DOHH2 (cell line): ENCODE measurements at regions not wholly inside any gene's neighbourhood (a gene's known extent, or its start where the extent isn't known, plus 50 kb on each side); places are given as distances from the start of the nearest gene placed in this dataset.

ENCODE experiments used
- H3F3A ChIP-seq: fragments of 200-600 bp; sonication (generic), shearing (Covaris generic); 2 replicates; pipeline ENCODE4 v1.6.0; 2016; ENCODE audit warnings: antibody characterized with exemption, mild to moderate bottlenecking; ENCODE audit not compliant: control insufficient read depth, insufficient read depth
- H3K27ac ChIP-seq: fragments of 200-600 bp; sonication (generic); 2 replicates; pipeline ENCODE4 v1.5.1; 2014; ENCODE audit warnings: low read depth, mild to moderate bottlenecking, low read length, moderate library complexity
- H3K27me3 ChIP-seq: fragments of 200-600 bp; sonication (generic); 2 replicates; pipeline ENCODE4 v1.6.1; 2014; ENCODE audit warnings: mild to moderate bottlenecking, low read length, mixed read lengths; ENCODE audit not compliant: control insufficient read depth
- H3K36me3 ChIP-seq: fragments of 200-600 bp; sonication (generic); 2 replicates; pipeline ENCODE4 v1.6.1; 2014; ENCODE audit warnings: mild to moderate bottlenecking, low read length, moderate library complexity, mixed read lengths; ENCODE audit not compliant: control insufficient read depth
- H3K4me1 ChIP-seq: fragments of 200-600 bp; sonication (generic); 2 replicates; pipeline ENCODE4 v1.6.1; 2014; ENCODE audit warnings: mild to moderate bottlenecking, low read length, mixed read lengths; ENCODE audit not compliant: control insufficient read depth
- H3K4me2 ChIP-seq: fragments of 200-600 bp; sonication (generic); 2 replicates; pipeline ENCODE4 v1.6.0; 2014; ENCODE audit warnings: mild to moderate bottlenecking, low read length, moderate library complexity
- H3K4me3 ChIP-seq: fragments of 200-600 bp; sonication (generic); 2 replicates; pipeline ENCODE4 v1.5.1; 2014; ENCODE audit warnings: mild to moderate bottlenecking, low read length, mixed read lengths
- H3K79me2 ChIP-seq: fragments of 200-600 bp; sonication (generic); 2 replicates; pipeline ENCODE4 v1.6.1; 2014; ENCODE audit warnings: mild to moderate bottlenecking, low read length, mixed read lengths; ENCODE audit not compliant: control insufficient read depth
- H3K9me2 ChIP-seq: fragments of 200-600 bp; sonication (generic); replicated peaks from 2 replicates; pipeline ENCODE4 v1.6.1; 2014; ENCODE audit warnings: mild to moderate bottlenecking, low read length, mixed read lengths; ENCODE audit not compliant: control insufficient read depth
- H3K9me3 ChIP-seq: fragments of 200-600 bp; sonication (generic); 2 replicates; pipeline ENCODE4 v1.6.1; 2014; ENCODE audit warnings: antibody characterized with exemption, low read length, mixed read lengths; ENCODE audit not compliant: control insufficient read depth, insufficient read depth
- H4K20me1 ChIP-seq: fragments of 200-600 bp; sonication (generic); 2 replicates; pipeline ENCODE4 v1.6.0; 2014; ENCODE audit warnings: low read depth, mild to moderate bottlenecking, antibody characterized with exemption, low read length, moderate library complexity; ENCODE audit not compliant: control insufficient read depth, insufficient read depth
- EZH2phosphoT487 ChIP-seq: fragments of 200-600 bp; sonication (generic); IDR thresholded peaks from 2 replicates; pipeline ENCODE4 v1.6.1; 2017; ENCODE audit warnings: borderline replicate concordance, mild to moderate bottlenecking, antibody characterized with exemption, low read length, moderate library complexity, mixed read lengths
- TF ChIP-seq, protein P1 (sequence below): fragments of 200-600 bp; sonication (generic); IDR thresholded peaks from one replicate; pipeline ENCODE4 v1.5.1; 2014; ENCODE audit warnings: antibody characterized with exemption, mild to moderate bottlenecking, low read depth, low read length; ENCODE audit not compliant: poor library complexity, severe bottlenecking

DNA sequence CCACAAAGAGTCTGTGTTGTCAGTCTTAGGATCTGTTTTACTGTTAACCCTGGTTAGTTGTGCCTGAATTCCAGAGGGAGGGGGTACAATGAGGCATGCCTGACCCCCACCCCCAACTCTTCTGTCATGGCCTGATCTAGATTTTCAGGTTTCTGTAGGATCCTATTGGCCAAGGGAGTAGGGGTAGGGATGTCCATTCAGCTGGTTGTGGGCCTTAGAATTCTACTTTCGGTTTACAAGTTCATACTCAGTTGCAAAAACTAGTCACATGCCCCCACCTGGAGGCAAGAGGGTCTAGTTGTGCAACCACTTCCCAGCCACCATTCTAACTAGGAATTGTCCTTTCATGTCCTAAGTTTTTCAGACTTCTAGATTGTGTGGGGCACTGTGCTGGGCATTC lies 94.3 kb upstream of the MBNL2 start:
- H3K9me3 ChIP-seq = no peaks in the 10 kb centered on the region
- no peak overlapping the region for H3K4me3 ChIP-seq
- H3K36me3 ChIP-seq = no peaks in the 10 kb centered on the region
- no peaks in the 10 kb centered on the region for H3K79me2 ChIP-seq
- H3F3A ChIP-seq = no peaks in the 10 kb centered on the region
- no peaks in the 10 kb centered on the region for H3K9me2 ChIP-seq
- H3K27me3 ChIP-seq = peaks cover 34% of the 10 kb centered on the region
- H4K20me1 ChIP-seq = no peaks in the 10 kb centered on the region
- H3K27ac ChIP-seq = no peak overlapping the region
- no peak overlapping the region for H3K4me2 ChIP-seq
- no peaks in the 10 kb centered on the region for H3K4me1 ChIP-seq
- TF ChIP-seq, protein P1, sequence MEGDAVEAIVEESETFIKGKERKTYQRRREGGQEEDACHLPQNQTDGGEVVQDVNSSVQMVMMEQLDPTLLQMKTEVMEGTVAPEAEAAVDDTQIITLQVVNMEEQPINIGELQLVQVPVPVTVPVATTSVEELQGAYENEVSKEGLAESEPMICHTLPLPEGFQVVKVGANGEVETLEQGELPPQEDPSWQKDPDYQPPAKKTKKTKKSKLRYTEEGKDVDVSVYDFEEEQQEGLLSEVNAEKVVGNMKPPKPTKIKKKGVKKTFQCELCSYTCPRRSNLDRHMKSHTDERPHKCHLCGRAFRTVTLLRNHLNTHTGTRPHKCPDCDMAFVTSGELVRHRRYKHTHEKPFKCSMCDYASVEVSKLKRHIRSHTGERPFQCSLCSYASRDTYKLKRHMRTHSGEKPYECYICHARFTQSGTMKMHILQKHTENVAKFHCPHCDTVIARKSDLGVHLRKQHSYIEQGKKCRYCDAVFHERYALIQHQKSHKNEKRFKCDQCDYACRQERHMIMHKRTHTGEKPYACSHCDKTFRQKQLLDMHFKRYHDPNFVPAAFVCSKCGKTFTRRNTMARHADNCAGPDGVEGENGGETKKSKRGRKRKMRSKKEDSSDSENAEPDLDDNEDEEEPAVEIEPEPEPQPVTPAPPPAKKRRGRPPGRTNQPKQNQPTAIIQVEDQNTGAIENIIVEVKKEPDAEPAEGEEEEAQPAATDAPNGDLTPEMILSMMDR = no peak
- no peak for TF ChIP-seq EZH2phosphoT487

- Histone ChIP-seq H3K4me2 (no peak overlapping the region), H3K27ac (no peak overlapping the region), H3K9me2 (no peaks in the 10 kb centered on the region), H3K4me3 (no peak overlapping the region), H4K20me1 (no peaks in the 10 kb centered on the region), H3F3A (no peaks in the 10 kb centered on the region), H3K36me3 (no peaks in the 10 kb centered on the region), H3K27me3 (peaks cover 21% of the 10 kb centered on the region), H3K4me1 (no peaks in the 10 kb centered on the region), H3K79me2 (no peaks in the 10 kb centered on the region), H3K9me3 (no peaks in the 10 kb centered on the region)
- no peak for TF ChIP-seq EZH2phosphoT487
- TF ChIP-seq, protein P1 = no peak
Observed at GRCh38 chr13:97130190-97130589, 91.9 kb upstream of the MBNL2 start.

DNA sequence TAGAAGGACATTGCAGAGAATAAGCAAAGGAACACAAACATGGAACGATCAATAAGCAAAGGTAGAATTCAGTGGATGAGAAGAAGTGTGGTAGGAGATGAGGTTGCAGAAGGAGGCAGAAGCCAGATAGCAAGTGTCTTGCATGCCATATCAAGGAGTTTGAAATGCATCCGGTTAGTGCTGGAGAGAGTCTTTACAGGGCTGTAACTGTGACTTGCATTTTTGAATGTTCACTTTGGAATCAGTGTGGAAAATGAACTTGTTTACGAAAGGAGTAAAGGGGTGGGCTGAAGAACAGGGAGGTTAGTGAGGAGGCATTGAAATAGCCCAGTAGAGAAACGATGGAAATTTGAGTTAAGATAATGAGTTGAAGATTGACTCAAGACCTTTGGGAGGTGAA lies 90.7 kb upstream of the MBNL2 start:
- Histone ChIP-seq H3K9me3 (no peaks in the 10 kb centered on the region), H3K4me2 (no peak overlapping the region), H4K20me1 (no peaks in the 10 kb centered on the region), H3K79me2 (no peaks in the 10 kb centered on the region), H3K9me2 (no peaks in the 10 kb centered on the region), H3K27me3 (peaks cover 8% of the 10 kb centered on the region), H3K4me3 (no peak overlapping the region), H3K27ac (no peak overlapping the region), H3K36me3 (no peaks in the 10 kb centered on the region), H3K4me1 (no peaks in the 10 kb centered on the region), H3F3A (no peaks in the 10 kb centered on the region)
- TF ChIP-seq, protein P1 = no peak
- no peak for TF ChIP-seq EZH2phosphoT487

DNA sequence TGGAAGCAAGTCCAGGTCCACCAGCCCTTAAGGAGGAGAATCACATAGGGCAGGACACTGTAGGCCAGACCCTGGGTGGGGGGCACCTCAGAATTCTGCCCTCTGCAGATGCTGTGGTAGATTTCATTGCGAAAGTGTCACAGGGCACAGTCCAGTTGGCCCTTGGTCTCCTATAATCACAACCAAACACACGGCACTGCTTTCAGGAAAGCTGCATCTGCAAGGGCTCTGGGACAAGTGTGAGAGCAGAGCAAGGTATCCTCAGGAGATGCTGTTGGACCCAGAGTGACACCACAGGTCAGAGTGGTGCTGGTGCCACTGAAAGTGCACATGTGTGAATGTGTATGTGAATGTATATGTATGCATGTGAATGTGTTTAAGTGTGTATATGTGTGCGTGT lies 88.6 kb upstream of the MBNL2 start:
- no peaks in the 10 kb centered on the region for H3F3A ChIP-seq
- H3K36me3 ChIP-seq = no peaks in the 10 kb centered on the region
- H3K9me2 ChIP-seq = no peaks in the 10 kb centered on the region
- no peaks in the 10 kb centered on the region for H4K20me1 ChIP-seq
- no peak overlapping the region for H3K4me3 ChIP-seq
- TF ChIP-seq, protein P1 = no peak
- H3K4me2 ChIP-seq = no peak overlapping the region
- H3K27me3 ChIP-seq = no peaks in the 10 kb centered on the region
- H3K27ac ChIP-seq = no peak overlapping the region
- no peaks in the 10 kb centered on the region for H3K9me3 ChIP-seq
- H3K4me1 ChIP-seq = no peaks in the 10 kb centered on the region
- no peaks in the 10 kb centered on the region for H3K79me2 ChIP-seq
